Activated naive CD4-positive, alpha-beta T cell treated with anti-CD3 and anti-CD28 coated beads for 36 hours (primary cell): ENCODE measurements at regions not wholly inside any gene's neighbourhood (a gene's known extent, or its start where the extent isn't known, plus 50 kb on each side); places are given as distances from the start of the nearest gene placed in this dataset.

Experiments
- CTCF ChIA-PET: fragments of 350-600 bp; sonication (Branson Sonifier 250); formaldehyde crosslinking; loops from one replicate; lab custom pipeline; 2021; ENCODE audit warnings: antibody characterized with exemption; lab: Charles Lee
- DNase-seq: peaks from one replicate; pipeline ENCODE4 v3.0.0-alpha.2; 2020
- H3K27ac Mint-ChIP-seq: one replicate; pipeline ENCODE4 v1.8.0; 2021; ENCODE audit warnings: mild to moderate bottlenecking, mixed read lengths
- H3K27me3 Mint-ChIP-seq: one replicate; pipeline ENCODE4 v1.8.0; 2021; ENCODE audit warnings: low read depth, mixed read lengths
- H3K36me3 Mint-ChIP-seq: one replicate; pipeline ENCODE4 v1.8.0; 2021; ENCODE audit warnings: low read depth, mixed read lengths
- H3K4me1 Mint-ChIP-seq: one replicate; pipeline ENCODE4 v1.8.0; 2021; ENCODE audit warnings: low read depth, mixed read lengths
- H3K4me3 Mint-ChIP-seq: one replicate; pipeline ENCODE4 v1.8.0; 2021; ENCODE audit warnings: mild to moderate bottlenecking, moderate library complexity, mixed read lengths
- H3K9me3 Mint-ChIP-seq: one replicate; pipeline ENCODE4 v1.8.0; 2021; ENCODE audit warnings: mixed read lengths
- intact Hi-C: fragments of 100-400 bp; cut with micrococcal nuclease; formaldehyde crosslinking; loops from one replicate; pipeline ENCODE4 v1.15.1; 2023

DNA sequence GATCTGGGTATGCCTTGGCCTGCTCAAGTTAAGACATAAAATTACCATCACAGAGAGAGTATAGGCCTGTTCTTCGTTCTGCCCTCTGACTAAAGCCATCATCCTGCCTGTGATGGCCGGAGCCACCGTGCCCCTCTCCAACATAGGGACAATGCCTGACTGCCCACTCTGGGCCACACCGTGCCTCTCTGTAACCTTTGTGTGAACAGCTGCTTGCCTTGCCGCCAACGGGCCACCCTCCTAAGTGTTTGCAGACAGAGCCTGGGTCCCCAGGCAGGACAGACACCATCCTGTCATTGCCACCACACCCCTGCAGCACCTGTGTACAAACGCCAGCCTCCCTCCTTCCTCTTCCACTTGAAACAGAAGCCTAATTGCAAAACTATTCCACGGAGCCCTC, 298.7 kb upstream of the TENM3 start:
- Mint-ChIP-seq H3K36me3 (no peaks in the 10 kb centered on the region), H3K27me3 (no peaks in the 10 kb centered on the region), H3K27ac (no peak overlapping the region), H3K9me3 (no peaks in the 10 kb centered on the region), H3K4me3 (no peak overlapping the region), H3K4me1 (no peaks in the 10 kb centered on the region)
- CTCF ChIA-PET = no interaction called here
- intact Hi-C loops = no loop called here
- DNase-seq = no peak

DNA sequence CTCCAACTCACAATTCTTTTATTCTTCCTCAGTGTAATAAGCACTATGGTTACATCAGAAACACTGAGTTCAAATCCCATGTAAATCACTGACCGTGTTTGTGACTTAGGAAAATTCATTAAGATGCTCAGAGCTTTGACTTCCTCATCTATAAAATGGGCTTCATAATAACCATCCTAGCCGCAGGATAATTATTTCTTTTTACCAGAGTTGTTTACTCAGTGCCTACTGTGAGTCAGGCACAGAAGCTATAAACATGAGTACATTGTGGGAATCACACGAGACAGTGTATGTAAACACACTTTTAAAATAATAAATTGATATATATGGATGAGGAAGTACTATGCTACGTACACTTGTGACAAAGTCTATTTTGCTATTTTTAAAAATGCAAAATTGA, 296.3 kb upstream of the TENM3 start:
- Mint-ChIP-seq H3K4me1 (no peaks in the 10 kb centered on the region), H3K4me3 (no peak overlapping the region), H3K36me3 (no peaks in the 10 kb centered on the region), H3K9me3 (no peaks in the 10 kb centered on the region), H3K27ac (no peak overlapping the region), H3K27me3 (no peaks in the 10 kb centered on the region)
- intact Hi-C loops = no loop called here
- no peak for DNase-seq
- CTCF ChIA-PET = no interaction called here

DNA sequence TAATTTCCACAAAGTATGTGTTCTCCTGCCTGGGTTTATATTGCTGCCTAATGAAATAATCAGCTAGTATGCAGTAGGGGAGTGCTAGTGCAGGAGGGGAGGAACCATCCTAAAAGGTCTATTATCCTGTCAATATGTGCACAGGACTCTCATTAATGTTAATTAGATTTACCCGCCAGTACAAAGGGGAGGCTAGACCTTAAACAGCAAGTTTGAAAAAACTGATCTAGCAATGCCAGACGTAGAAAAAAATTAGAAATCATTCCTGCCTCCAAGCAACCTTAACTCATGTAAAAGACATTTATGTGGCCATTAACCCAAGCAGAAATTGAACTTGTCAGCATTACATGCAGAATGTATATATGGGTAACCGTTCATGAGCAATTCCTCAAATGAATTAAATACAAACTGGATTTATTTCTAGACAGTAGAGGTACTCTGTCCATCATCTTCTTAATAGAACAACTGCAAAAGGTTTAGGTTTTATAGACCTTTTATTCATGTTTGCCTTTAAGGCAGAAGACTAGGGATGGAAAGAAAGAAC, 294.3 kb upstream of the TENM3 start:
- CTCF ChIA-PET = no interaction called here
- intact Hi-C loops = no loop called here
- Mint-ChIP-seq H3K36me3 (no peaks in the 10 kb centered on the region), H3K4me1 (no peaks in the 10 kb centered on the region), H3K27me3 (no peaks in the 10 kb centered on the region), H3K4me3 (no peak overlapping the region), H3K27ac (no peak overlapping the region), H3K9me3 (no peaks in the 10 kb centered on the region)
- no peak for DNase-seq

DNA sequence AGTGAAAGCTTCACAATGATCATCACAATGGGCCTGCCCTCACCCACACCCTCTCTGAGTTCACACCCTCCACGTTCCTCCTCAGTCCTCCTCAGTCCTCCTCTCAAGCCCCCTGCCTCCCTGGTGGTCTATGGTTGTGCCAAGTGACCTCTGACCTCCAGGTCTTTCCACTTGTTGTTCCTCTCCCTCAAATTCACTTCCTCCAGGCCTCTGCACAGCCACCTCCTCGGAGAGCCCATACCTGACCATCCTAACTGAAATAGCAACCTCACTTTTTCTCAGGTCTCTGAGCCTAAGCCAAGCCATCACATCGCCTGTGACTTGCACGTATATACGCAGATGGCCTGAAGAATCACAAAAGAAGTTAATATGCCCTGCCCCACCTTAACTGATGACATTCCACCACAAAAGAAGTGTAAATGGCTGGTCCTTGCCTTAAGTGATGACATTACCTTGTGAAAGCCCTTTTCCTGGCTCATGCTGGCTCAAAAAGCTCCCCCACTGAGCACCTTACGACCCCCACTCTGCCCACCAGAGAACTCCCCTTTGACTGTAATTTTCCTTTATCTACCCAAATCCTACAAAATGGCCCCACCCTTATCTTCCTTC, 293.4 kb upstream of the TENM3 start:
- Mint-ChIP-seq H3K27ac (no peak overlapping the region), H3K4me3 (no peak overlapping the region), H3K4me1 (no peaks in the 10 kb centered on the region), H3K36me3 (no peaks in the 10 kb centered on the region), H3K27me3 (no peaks in the 10 kb centered on the region), H3K9me3 (no peaks in the 10 kb centered on the region)
- DNase-seq = no peak
- intact Hi-C loops = no loop called here
- CTCF ChIA-PET = no interaction called here

DNA sequence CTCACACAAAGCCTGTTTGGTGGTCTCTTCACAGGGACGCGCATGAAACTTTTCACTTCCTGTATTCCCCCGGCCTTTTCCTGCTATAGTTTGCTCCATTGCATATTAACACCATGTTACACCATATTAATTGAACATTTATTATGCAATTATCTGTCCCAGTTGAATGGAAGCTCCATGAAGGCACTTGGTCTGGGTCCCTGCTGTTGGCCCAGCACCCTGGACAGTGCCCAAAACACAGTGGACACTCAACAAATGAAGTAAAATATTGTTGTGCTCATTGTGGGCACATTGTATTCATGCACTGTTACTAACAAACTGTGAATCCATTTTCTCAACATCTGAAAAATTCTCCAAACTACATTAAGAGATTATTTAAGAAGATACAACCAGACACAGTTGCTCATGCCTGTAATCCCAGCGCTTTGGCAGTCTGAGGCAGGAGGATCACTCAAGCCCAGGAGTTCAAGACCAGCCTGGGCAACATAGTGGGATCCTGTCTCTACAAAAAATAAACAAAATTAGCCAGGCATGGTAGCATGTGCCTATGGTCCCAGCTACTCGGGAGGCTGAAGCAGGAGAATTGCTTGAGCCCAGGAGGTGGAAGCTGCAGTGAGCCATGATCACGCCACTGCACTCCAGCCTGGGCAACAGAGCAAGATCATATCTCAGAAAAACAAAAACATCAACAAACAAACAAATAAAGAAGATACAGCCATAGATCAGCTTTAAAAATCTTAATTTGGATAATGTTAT, 292.7 kb upstream of the TENM3 start:
- Mint-ChIP-seq H3K4me3 (no peak overlapping the region), H3K27me3 (no peaks in the 10 kb centered on the region), H3K36me3 (no peaks in the 10 kb centered on the region), H3K9me3 (no peaks in the 10 kb centered on the region), H3K4me1 (no peaks in the 10 kb centered on the region), H3K27ac (no peak overlapping the region)
- CTCF ChIA-PET = no interaction called here
- intact Hi-C loops = no loop called here
- no peak for DNase-seq

DNA sequence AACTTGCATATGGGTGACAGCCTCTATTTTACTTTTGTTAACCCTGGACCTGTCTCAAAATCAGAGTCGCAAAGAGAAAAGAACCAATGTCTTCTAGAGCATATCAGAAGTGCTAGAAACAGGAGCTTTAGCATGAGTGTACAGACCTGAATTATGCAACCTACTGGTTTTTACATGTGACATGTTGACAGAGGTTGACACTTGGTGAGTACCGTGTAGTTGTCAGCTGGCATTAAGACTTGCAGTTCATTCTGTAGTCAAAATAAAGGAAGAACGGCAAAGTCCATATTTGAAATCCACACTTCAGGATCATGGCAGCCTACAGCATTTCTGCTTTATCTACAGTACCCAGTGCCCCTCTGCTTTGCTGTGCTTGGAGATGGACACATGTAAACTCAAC, 291.9 kb upstream of the TENM3 start:
- Mint-ChIP-seq H3K27ac (no peak overlapping the region), H3K9me3 (no peaks in the 10 kb centered on the region), H3K4me1 (no peaks in the 10 kb centered on the region), H3K36me3 (no peaks in the 10 kb centered on the region), H3K4me3 (no peak overlapping the region), H3K27me3 (no peaks in the 10 kb centered on the region)
- CTCF ChIA-PET = no interaction called here
- intact Hi-C loops = no loop called here
- DNase-seq = no peak

DNA sequence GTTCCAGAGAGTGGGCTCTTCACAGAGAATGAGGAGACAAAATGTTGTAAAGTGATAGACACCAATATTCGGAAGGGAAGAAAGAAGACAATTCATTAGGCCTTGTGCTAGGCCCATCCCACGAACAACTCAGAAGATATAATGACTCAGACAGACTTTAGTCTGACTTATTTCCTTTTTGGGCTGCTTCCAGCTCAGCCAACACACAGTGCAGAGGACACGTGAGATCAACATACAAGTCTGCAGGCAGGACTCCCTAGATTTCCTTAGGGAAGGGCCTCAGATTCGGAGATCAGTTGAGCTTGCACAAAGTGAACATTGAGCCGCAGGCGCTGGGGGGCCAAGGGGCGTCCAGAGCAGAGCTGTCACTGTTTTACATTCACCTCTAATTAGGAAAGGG, 290.7 kb upstream of the TENM3 start:
- Mint-ChIP-seq H3K4me1 (no peaks in the 10 kb centered on the region), H3K27me3 (no peaks in the 10 kb centered on the region), H3K36me3 (no peaks in the 10 kb centered on the region), H3K4me3 (no peak overlapping the region), H3K9me3 (no peaks in the 10 kb centered on the region), H3K27ac (no peak overlapping the region)
- CTCF ChIA-PET = no interaction called here
- intact Hi-C loops = no loop called here
- no peak for DNase-seq

DNA sequence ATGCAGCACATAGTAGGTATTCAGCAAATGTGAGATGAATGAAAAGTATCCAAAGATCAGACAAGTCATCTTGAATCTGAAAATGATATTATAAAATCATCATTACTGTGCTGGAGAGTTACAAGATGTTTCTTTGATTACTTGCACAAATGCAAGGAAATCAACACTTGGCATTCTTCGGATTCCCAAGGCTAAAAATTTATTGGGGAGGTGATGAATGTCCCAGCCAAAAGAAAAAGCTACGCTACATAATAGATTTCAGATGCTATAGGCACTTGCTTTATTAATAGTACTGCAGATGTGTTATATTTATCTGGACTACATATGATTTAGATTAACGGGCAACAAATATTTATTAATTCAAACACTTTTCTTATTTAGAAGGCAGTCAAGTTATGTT, 286.7 kb upstream of the TENM3 start:
- Mint-ChIP-seq H3K4me1 (no peaks in the 10 kb centered on the region), H3K9me3 (no peaks in the 10 kb centered on the region), H3K36me3 (no peaks in the 10 kb centered on the region), H3K4me3 (no peak overlapping the region), H3K27ac (no peak overlapping the region), H3K27me3 (no peaks in the 10 kb centered on the region)
- intact Hi-C loops = no loop called here
- CTCF ChIA-PET = no interaction called here
- no peak for DNase-seq

DNA sequence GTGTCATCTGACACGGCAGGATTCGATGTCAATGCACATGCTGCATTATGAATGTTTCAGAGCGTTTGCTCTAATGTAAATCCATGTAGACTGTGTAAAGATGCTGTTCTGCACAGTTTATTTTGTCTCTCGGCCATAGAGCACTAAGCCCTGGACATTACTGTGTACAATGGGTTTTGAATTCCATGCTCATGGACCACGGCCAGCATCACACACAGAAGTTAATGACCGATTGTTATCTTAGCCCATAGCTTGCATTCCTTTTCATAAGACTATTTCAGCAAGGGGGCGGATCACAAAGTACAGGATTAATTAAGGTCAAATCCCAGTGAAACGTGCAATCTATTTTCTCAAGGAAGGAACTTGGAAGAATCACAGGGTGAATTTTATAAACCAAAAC, 286.1 kb upstream of the TENM3 start:
- intact Hi-C loops = no loop called here
- no peak for DNase-seq
- no peak overlapping the region for H3K4me3 Mint-ChIP-seq
- no peaks in the 10 kb centered on the region for H3K27me3 Mint-ChIP-seq
- H3K27ac Mint-ChIP-seq = no peak overlapping the region
- H3K4me1 Mint-ChIP-seq = no peaks in the 10 kb centered on the region
- H3K36me3 Mint-ChIP-seq = no peaks in the 10 kb centered on the region
- CTCF ChIA-PET = no interaction called here
- H3K9me3 Mint-ChIP-seq = no peaks in the 10 kb centered on the region

DNA sequence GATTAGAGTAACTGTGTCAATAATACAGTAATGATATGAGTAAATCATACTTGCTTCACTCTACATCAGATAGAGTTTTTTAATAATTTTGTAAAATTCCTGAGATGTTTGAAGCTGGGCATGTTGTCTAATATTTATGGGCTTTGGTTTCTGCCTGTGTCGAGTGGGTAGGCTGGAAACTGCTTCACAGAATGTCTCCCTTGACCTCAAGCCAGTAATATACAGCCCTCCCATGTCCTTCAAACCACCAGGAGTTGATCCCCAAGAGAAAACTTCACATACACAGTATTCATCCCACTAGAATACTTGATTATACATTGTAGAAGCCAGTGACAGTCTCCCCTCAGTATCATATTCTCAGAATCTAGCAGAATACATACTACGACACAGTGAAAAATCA, 284.8 kb upstream of the TENM3 start:
- intact Hi-C loops = no loop called here
- no peak overlapping the region for H3K4me3 Mint-ChIP-seq
- CTCF ChIA-PET = no interaction called here
- H3K4me1 Mint-ChIP-seq = no peaks in the 10 kb centered on the region
- no peak for DNase-seq
- H3K27me3 Mint-ChIP-seq = no peaks in the 10 kb centered on the region
- no peak overlapping the region for H3K27ac Mint-ChIP-seq
- H3K9me3 Mint-ChIP-seq = peaks cover 2% of the 10 kb centered on the region
- H3K36me3 Mint-ChIP-seq = no peaks in the 10 kb centered on the region

DNA sequence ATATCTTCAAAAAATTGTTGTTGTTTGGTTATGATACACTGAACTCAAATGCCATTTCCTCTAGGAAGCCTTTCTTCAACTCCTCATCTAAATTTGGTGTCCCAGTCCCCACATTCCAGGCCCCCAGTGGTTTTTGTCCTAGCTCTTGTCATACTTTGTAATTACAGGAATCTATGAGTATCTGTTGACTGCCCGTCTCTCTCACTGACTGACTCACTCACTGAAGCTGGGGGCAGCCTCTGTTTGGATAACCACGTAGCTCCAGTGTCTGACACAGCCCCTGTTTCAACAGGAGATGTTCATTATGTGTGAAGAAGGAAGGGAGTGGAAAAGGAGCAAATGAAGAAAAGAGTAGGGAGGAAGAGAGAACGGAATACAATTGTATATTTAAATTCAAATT, 284.1 kb upstream of the TENM3 start:
- Mint-ChIP-seq H3K36me3 (no peaks in the 10 kb centered on the region), H3K27ac (no peak overlapping the region), H3K4me3 (no peak overlapping the region), H3K4me1 (no peaks in the 10 kb centered on the region), H3K9me3 (peaks cover 2% of the 10 kb centered on the region), H3K27me3 (no peaks in the 10 kb centered on the region)
- intact Hi-C loops = no loop called here
- DNase-seq = no peak
- CTCF ChIA-PET = no interaction called here

DNA sequence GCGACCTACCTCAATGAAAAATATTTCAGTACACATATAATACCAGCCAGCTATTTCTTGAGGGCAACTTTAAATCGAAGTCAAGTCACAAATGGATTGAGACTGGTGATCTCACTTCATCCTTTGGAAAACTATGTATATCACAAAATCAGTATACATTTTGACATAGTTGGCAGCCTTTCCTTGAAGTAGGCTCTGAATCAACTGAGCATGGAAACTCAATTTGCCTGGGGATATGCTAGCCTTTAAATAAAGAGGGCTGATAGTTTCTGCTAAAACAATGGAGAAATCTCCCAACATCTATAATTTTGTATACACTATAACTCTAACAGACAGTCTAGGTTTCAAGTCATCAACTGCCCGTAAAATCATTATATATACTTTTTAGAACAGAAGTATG, 282.8 kb upstream of the TENM3 start:
- Mint-ChIP-seq H3K27ac (no peak overlapping the region), H3K36me3 (no peaks in the 10 kb centered on the region), H3K4me1 (no peaks in the 10 kb centered on the region), H3K4me3 (no peak overlapping the region), H3K27me3 (no peaks in the 10 kb centered on the region), H3K9me3 (peaks cover 3% of the 10 kb centered on the region)
- CTCF ChIA-PET = no interaction called here
- DNase-seq = no peak
- intact Hi-C loops = no loop called here

DNA sequence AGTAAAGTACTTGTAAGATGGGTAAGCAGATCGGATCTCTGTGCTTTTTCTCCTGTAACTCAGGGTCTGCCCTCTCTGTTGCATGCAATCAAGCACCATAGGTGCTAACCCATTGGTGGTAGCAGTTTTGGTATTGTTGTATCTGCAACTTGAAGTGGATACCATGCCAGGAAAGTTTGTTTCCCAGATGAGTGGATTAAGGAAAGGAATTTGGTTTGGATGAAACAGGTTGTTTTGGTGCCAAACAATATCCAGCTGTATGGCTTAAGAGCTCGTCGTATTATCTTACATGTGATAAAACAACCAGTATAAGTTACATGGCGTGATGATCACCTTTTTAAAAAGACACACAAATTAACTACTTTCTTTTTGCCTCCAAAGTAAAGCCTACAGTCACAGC, 280.9 kb upstream of the TENM3 start:
- intact Hi-C loops = no loop called here
- Mint-ChIP-seq H3K36me3 (no peaks in the 10 kb centered on the region), H3K9me3 (peaks cover 4% of the 10 kb centered on the region), H3K4me1 (no peaks in the 10 kb centered on the region), H3K27me3 (no peaks in the 10 kb centered on the region), H3K4me3 (no peak overlapping the region), H3K27ac (no peak overlapping the region)
- CTCF ChIA-PET = no interaction called here
- DNase-seq = no peak
